HFFc6 (cell line): ENCODE measurements at regions not wholly inside any gene's neighbourhood (a gene's known extent, or its start where the extent isn't known, plus 50 kb on each side); places are given as distances from the start of the nearest gene placed in this dataset.
A peak's percentile ranks its signal among the peaks of the same experiment; 100 is the strongest.

Experiments used
- DNase-seq: peaks from one replicate; pipeline ENCODE4 v3.0.0-alpha.2; 2018
- H3K27ac Mint-ChIP-seq: 2 replicates; pipeline ENCODE4 v1.8.0; 2020; ENCODE audit warnings: mild to moderate bottlenecking, mixed read lengths
- H3K27me3 Mint-ChIP-seq: 2 replicates; pipeline ENCODE4 v1.8.0; 2021; ENCODE audit warnings: mild to moderate bottlenecking, moderate library complexity, mixed read lengths; ENCODE audit not compliant: insufficient read depth
- H3K36me3 Mint-ChIP-seq: 2 replicates; pipeline ENCODE4 v1.8.0; 2021; ENCODE audit warnings: low read depth, mixed read lengths
- H3K4me1 Mint-ChIP-seq: 2 replicates; pipeline ENCODE4 v1.8.0; 2020; ENCODE audit warnings: low read depth, mixed read lengths
- H3K4me3 Mint-ChIP-seq: 2 replicates; pipeline ENCODE4 v1.8.0; 2020; ENCODE audit warnings: mild to moderate bottlenecking, moderate library complexity, mixed read lengths
- H3K9me3 Mint-ChIP-seq: 2 replicates; pipeline ENCODE4 v1.8.0; 2020; ENCODE audit warnings: mild to moderate bottlenecking, mixed read lengths
- TF ChIP-seq, protein P1 (sequence below): fragments of 200-600 bp; sonication (generic); IDR thresholded peaks from 2 replicates; pipeline ENCODE4 v1.5.0; 2021; ENCODE audit warnings: antibody characterized with exemption, mild to moderate bottlenecking

DNA sequence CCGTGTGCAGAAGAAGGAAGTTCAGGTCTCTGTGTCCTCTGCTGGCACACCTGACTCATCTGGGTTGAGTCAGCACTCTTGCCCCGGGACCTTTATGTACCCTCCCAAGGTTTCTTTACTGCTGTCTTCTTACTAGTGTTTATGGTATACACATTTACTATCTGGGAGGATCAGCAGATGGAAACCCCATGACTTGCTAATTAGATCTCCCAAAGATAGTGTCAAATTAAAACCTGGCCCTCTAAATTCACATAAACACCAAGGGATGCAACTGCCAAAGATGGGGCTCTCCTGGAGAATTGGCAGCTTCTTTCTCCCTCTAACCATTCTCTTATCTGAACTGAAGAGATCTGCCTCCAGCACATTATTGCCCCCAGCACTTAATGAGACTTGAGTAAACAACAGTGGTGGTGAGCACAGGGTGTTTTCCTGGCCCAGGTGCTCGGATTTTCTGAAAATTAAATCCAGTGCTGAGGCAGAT is 718.1 kb upstream of the SOX9 start:
- Mint-ChIP-seq H3K36me3 (no peaks in the 10 kb centered on the region), H3K9me3 (no peaks in the 10 kb centered on the region), H3K27me3 (no peaks in the 10 kb centered on the region; the same call in 1 of the 2 replicates), H3K27ac (no peak overlapping the region), H3K4me3 (no peak overlapping the region), H3K4me1 (peaks cover 10% of the 10 kb centered on the region)
- TF ChIP-seq, protein P1, sequence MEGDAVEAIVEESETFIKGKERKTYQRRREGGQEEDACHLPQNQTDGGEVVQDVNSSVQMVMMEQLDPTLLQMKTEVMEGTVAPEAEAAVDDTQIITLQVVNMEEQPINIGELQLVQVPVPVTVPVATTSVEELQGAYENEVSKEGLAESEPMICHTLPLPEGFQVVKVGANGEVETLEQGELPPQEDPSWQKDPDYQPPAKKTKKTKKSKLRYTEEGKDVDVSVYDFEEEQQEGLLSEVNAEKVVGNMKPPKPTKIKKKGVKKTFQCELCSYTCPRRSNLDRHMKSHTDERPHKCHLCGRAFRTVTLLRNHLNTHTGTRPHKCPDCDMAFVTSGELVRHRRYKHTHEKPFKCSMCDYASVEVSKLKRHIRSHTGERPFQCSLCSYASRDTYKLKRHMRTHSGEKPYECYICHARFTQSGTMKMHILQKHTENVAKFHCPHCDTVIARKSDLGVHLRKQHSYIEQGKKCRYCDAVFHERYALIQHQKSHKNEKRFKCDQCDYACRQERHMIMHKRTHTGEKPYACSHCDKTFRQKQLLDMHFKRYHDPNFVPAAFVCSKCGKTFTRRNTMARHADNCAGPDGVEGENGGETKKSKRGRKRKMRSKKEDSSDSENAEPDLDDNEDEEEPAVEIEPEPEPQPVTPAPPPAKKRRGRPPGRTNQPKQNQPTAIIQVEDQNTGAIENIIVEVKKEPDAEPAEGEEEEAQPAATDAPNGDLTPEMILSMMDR: no peak
- DNase-seq: no peak

DNA sequence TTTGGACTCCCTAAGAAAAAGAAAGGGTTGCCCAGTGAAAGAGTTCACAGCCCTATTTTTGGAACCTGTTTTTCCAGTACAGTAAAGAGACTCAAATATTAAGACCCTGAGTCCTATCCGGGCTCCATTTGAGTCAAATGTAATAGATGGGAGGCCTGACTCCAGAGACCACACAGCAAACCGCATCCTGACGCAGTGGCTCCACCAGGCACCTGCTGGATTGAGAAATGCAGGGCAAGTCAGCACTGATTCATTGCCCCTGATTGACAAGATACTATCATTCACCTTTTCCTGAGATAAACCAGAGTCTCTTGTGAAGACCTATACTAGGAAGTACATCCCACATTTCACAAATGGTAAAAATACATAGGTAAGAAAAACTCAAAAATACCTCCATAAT is 715.7 kb upstream of the SOX9 start:
- Mint-ChIP-seq H3K4me3 (no peak overlapping the region), H3K27ac (no peak overlapping the region), H3K36me3 (no peaks in the 10 kb centered on the region), H3K4me1 (peaks cover 22% of the 10 kb centered on the region), H3K9me3 (no peaks in the 10 kb centered on the region), H3K27me3 (no peaks in the 10 kb centered on the region; the same call in 1 of the 2 replicates)
- TF ChIP-seq, protein P1: no peak
- DNase-seq: no peak

DNA sequence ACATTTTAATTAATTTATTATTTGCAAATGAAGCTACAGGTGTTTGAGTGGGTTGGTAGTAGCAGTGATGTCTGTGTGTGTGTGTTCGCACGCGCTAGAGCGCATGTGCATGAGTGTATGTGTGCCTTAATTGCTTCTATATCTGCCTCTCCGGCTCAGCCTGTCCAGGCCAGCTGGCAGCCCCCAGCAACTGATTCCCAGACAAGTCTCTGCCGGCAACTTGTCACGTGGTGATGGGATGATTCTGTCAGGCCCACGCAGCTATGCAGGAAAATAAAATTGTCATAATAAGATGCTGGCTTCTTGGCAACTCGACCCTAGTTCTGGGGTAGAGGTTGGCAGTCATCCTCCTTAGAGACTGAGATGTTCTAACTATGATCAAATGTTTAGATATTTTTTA is 712.8 kb upstream of the SOX9 start:
- TF ChIP-seq, protein P1: no peak
- no peak for DNase-seq
- H3K4me3 Mint-ChIP-seq: no peak overlapping the region
- no peaks in the 10 kb centered on the region for H3K36me3 Mint-ChIP-seq
- no peaks in the 10 kb centered on the region for H3K9me3 Mint-ChIP-seq
- no peak overlapping the region for H3K27ac Mint-ChIP-seq
- H3K27me3 Mint-ChIP-seq: no peaks in the 10 kb centered on the region; the same call in 1 of the 2 replicates
- H3K4me1 Mint-ChIP-seq: peaks cover 43% of the 10 kb centered on the region

DNA sequence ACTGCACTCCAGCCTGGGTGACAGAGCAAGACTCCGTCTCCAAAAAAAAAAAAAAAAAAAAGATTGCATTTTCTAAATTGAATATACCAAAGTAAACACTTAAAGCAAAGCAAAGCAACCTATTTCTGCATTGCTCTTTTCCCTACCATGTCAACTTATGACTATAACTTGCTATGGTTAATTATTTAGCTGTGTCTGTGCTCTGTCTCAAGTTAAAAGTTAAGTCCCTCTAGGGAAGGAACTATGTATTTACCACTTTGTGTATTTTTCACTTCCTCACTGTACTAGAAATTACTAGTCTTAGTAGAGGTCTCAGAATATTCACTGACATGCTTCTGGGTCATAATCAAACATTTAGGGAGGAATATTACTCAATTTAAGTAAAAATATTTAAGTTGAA is 711.7 kb upstream of the SOX9 start:
- Mint-ChIP-seq H3K27ac (no peak overlapping the region), H3K36me3 (no peaks in the 10 kb centered on the region)

DNA sequence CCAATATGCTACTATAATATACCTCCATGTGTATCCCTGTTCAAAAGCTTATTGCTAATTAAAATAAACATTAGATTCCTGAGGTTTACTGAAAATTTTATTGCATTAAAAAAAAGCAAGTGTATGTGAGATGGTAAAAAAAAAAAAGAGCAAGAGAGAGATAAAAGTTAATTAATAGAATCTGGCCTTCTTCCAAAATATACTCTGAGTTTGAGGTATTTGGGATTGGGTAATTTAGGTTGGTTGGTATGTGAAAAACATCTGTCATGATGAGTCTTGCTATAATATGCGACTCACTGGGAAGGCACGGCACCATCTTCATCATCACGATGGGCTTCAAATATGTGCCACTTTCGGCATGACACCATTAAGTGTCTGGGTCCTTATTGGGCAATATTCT is 711.1 kb upstream of the SOX9 start:
- Mint-ChIP-seq H3K27me3 (no peaks in the 10 kb centered on the region), H3K4me3 (no peak overlapping the region), H3K27ac (0 out of 2 replicates have a peak overlapping the region, but pooled peaks have one; percentile 5), H3K9me3 (no peaks in the 10 kb centered on the region), H3K36me3 (no peaks in the 10 kb centered on the region), H3K4me1 (peaks cover 58% of the 10 kb centered on the region)
- peak; percentile 83 for DNase-seq
- TF ChIP-seq, protein P1: no peak

More for the DNA sequence above, 711.7 kb upstream of the SOX9 start:
- H3K4me3 Mint-ChIP-seq: no peak overlapping the region
- H3K27me3 Mint-ChIP-seq: no peaks in the 10 kb centered on the region
- no peaks in the 10 kb centered on the region for H3K9me3 Mint-ChIP-seq
- TF ChIP-seq, protein P1: no peak; the same call in 1 of the 2 replicates
- no peak for DNase-seq
- peaks cover 52% of the 10 kb centered on the region for H3K4me1 Mint-ChIP-seq

DNA sequence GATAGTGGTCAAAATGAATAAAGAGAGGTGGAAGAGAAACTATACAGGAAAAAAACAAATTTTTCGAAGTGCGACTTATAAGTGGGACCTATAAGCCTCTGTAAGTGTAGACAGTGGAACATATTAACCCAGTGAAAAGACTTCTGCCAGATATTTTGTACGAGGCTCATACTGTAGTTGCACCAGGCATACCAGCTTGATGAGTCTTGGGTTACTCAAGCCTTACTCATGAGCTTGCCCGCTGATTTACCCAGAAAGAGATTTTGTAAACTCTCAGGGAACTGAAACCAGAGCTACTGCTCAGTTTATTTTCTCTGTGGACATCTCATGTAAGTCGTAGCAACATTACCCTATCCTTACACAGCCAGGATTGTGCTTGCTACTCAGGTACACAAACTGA is 708.0 kb upstream of the SOX9 start:
- Mint-ChIP-seq H3K27me3 (no peaks in the 10 kb centered on the region), H3K36me3 (no peaks in the 10 kb centered on the region), H3K4me3 (peak overlapping the region; percentile 65), H3K9me3 (no peaks in the 10 kb centered on the region), H3K27ac (peak overlapping the region; percentile 94), H3K4me1 (peaks cover 59% of the 10 kb centered on the region)
- TF ChIP-seq, protein P1: no peak
- DNase-seq: peak; percentile 95
